ENCODE measurements at regions not wholly inside any gene's neighbourhood (a gene's known extent, or its start where the extent isn't known, plus 50 kb on each side); places are given as distances from the start of the nearest gene placed in this dataset.

- TF ChIP-seq, protein P1, sequence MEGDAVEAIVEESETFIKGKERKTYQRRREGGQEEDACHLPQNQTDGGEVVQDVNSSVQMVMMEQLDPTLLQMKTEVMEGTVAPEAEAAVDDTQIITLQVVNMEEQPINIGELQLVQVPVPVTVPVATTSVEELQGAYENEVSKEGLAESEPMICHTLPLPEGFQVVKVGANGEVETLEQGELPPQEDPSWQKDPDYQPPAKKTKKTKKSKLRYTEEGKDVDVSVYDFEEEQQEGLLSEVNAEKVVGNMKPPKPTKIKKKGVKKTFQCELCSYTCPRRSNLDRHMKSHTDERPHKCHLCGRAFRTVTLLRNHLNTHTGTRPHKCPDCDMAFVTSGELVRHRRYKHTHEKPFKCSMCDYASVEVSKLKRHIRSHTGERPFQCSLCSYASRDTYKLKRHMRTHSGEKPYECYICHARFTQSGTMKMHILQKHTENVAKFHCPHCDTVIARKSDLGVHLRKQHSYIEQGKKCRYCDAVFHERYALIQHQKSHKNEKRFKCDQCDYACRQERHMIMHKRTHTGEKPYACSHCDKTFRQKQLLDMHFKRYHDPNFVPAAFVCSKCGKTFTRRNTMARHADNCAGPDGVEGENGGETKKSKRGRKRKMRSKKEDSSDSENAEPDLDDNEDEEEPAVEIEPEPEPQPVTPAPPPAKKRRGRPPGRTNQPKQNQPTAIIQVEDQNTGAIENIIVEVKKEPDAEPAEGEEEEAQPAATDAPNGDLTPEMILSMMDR (IDR thresholded peaks at IDR 0.05 in 2 of 3, conservative IDR thresholded peaks at IDR 0.05 in 1 of 3; ENCODE audit: borderline replicate concordance in 1 of 3, insufficient read depth in 1 of 3, low read depth in 2 of 3, low read length in 2 of 3) = no peak
- TF ChIP-seq, protein P2, sequence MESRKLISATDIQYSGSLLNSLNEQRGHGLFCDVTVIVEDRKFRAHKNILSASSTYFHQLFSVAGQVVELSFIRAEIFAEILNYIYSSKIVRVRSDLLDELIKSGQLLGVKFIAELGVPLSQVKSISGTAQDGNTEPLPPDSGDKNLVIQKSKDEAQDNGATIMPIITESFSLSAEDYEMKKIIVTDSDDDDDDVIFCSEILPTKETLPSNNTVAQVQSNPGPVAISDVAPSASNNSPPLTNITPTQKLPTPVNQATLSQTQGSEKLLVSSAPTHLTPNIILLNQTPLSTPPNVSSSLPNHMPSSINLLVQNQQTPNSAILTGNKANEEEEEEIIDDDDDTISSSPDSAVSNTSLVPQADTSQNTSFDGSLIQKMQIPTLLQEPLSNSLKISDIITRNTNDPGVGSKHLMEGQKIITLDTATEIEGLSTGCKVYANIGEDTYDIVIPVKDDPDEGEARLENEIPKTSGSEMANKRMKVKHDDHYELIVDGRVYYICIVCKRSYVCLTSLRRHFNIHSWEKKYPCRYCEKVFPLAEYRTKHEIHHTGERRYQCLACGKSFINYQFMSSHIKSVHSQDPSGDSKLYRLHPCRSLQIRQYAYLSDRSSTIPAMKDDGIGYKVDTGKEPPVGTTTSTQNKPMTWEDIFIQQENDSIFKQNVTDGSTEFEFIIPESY (IDR thresholded peaks at IDR 0.05; ENCODE audit: extremely low read depth, insufficient replicate concordance, low read length) = no peak
- no peak for TF ChIP-seq ZNF274 (IDR thresholded peaks at IDR 0.05; ENCODE audit: low read depth, low read length)
- TF ChIP-seq POLR2A (IDR thresholded peaks at IDR 0.05; ENCODE audit: borderline replicate concordance, extremely low read depth, insufficient read depth, insufficient read length) = no peak
- no peak for TF ChIP-seq POLR2AphosphoS5 (IDR thresholded peaks at IDR 0.05; ENCODE audit: low read depth, low read length)
- no peak for TF ChIP-seq ZFX (IDR thresholded peaks at IDR 0.05)
- no peak for TF ChIP-seq EZH2phosphoT487 (IDR thresholded peaks at IDR 0.05; ENCODE audit: borderline replicate concordance)
- no peak for TF ChIP-seq RAD21 (IDR thresholded peaks at IDR 0.05; ENCODE audit: low read depth)
- no peak for TF ChIP-seq EGR1 (IDR thresholded peaks at IDR 0.05; ENCODE audit: low read depth)
- no peak for TF ChIP-seq JUND (IDR thresholded peaks at IDR 0.05)
- no peak for TF ChIP-seq EZH2 (IDR thresholded peaks at IDR 0.05)
These were observed 244.6 kb upstream of the RND3 start for GRCh38 chr2:150732064-150732463.
